Stimulated activated CD4-positive, alpha-beta T cell treated with anti-CD3 and anti-CD28 coated beads, TNF-alpha, amount 100 ng/mL, for 1 hour (primary cell): ENCODE measurements at regions not wholly inside any gene's neighbourhood (a gene's known extent, or its start where the extent isn't known, plus 50 kb on each side); places are given as distances from the start of the nearest gene placed in this dataset.
A peak's percentile ranks its signal among the peaks of the same experiment; 100 is the strongest.

ENCODE experiments used
- DNase-seq, 3 donors: peaks; one replicate each; pipeline ENCODE4 v3.0.0-alpha.2; 2020; ENCODE audit warnings: low read depth in 3 of 3, low spot score in 1 of 3

DNA sequence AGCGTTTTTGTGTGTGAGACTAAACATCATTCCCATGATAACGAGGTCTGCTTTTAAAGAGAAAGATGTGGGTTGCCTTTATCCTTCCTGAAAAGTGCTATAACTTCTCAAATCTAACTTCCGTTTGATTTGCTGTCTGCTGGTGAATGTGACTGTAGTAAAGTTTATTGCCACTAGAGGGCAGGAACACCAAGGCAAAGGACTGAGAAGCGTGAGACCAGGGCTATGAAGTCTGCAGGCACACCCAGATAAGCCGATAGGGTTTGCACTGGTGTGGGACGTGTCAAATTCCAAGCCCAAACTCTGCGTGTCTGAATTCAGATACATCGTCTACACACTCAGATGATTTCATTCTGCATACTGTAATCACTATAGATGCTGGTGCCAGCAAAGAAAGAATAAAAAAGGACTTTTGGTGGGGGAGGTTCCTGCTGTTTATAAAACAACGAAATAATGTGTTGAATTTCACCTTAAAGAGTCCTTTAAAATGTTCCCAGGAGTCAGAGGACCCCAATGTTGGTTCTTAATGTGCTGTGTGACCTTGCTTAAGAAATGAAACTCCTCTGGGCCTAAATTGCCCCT is 87.2 kb downstream of the PTTG1 start:
- peak in 2 of 3 donors; percentile 26 to 35 for DNase-seq

DNA sequence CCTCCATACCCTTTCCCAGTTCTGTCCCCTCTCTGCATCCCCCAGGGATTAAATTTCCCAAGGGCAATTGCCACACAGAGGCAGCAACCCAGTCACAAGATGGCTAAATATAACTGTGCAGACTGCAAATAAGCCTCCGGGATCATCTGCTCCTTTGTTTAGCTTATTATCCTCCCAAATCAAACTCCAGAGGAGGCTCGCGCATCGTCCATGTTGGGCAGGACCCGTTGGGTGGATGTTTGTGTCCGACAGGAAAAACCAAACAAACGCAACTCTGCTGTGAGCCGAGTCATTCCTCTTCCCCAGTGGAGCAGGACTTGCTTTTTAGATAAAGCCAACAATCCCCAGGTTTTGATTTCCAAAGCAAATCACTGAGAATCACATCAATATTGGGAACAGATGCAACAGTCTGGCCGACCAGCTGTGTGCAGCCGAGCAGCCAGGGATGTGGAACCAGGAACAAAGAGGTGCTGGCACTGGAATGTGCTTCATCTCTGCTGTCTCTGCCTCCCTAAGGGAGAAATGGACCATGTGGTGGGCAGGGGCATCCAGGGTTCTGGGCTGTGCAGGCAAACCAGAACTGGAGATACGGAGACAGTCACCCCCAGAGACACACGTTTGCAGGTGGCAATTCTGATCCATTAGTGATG is 89.8 kb downstream of the PTTG1 start:
- DNase-seq: no peak
